Liver (tissue), 3 donors: ENCODE measurements at regions not wholly inside any gene's neighbourhood (a gene's known extent, or its start where the extent isn't known, plus 50 kb on each side); places are given as distances from the start of the nearest gene placed in this dataset.

Source experiments
- ATF3 ChIP-seq: IDR thresholded peaks from 2 replicates; pipeline ENCODE4 v1.6.1; 2016; ENCODE audit warnings: antibody characterized with exemption
- CTCF ChIP-seq: fragments of 150-350 bp; IDR thresholded peaks from 2 replicates; pipeline ENCODE4 v1.5.1; 2017; ENCODE audit warnings: improper control_type of control experiment, low read depth, low read length; ENCODE audit not compliant: missing input control
- FOXA1 ChIP-seq: IDR thresholded peaks from 2 replicates; pipeline ENCODE4 v1.6.1; 2016; ENCODE audit warnings: antibody characterized with exemption
- MAX ChIP-seq: IDR thresholded peaks from 2 replicates; pipeline ENCODE4 v1.6.1; 2016; ENCODE audit warnings: antibody characterized with exemption
- RAD21 ChIP-seq, 2 donors: IDR thresholded peaks; 2 replicates each; pipeline ENCODE4 v1.6.1; 2016; ENCODE audit warnings: antibody characterized with exemption in 2 of 2, mild to moderate bottlenecking in 2 of 2
- REST ChIP-seq: IDR thresholded peaks from 2 replicates; pipeline ENCODE4 v1.6.1; 2016; ENCODE audit warnings: antibody characterized with exemption, mild to moderate bottlenecking
- TAF1 ChIP-seq: conservative IDR thresholded peaks from 2 replicates; pipeline ENCODE4 v1.6.1; 2016; ENCODE audit warnings: antibody characterized with exemption, mild to moderate bottlenecking
- ZBTB33 ChIP-seq: IDR thresholded peaks from 2 replicates; pipeline ENCODE4 v1.6.1; 2016; ENCODE audit warnings: antibody characterized with exemption
- donor health status: healthy.
- donor health status: healthy.

- no peak for TF ChIP-seq FOXA1
- TF ChIP-seq CTCF, result no peak
- TF ChIP-seq MAX, result no peak
- TF ChIP-seq RAD21 (IDR thresholded peaks at IDR 0.05), result no peak
- no peak for TF ChIP-seq REST
- TF ChIP-seq ATF3, result no peak
- no peak for TF ChIP-seq ZBTB33
- no peak for TF ChIP-seq TAF1
Observed at GRCh38 chr22:48885271-48885918, 942.3 kb downstream of the BRD1 start.
